ENCODE measurements at regions not wholly inside any gene's neighbourhood (a gene's known extent, or its start where the extent isn't known, plus 50 kb on each side); places are given as distances from the start of the nearest gene placed in this dataset.
A peak's percentile ranks its signal among the peaks of the same experiment; 100 is the strongest.

GRCh38 chr10:9911488-9911887 lies 1106.2 kb upstream of the CELF2 start:
- peak overlapping the region; percentile 76; the same call in 1 of the 2 replicates for H3K9ac ChIP-seq (ENCODE audit: low read depth, low read length)
- H3K27me3 ChIP-seq (ENCODE audit: insufficient read depth, low read length), result no peaks in the 10 kb centered on the region
- no peaks in the 10 kb centered on the region for H3K9me3 ChIP-seq (ENCODE audit: insufficient read depth, low read depth, low read length)
- H3K36me3 ChIP-seq (ENCODE audit: insufficient read depth, low read depth, low read length), result no peaks in the 10 kb centered on the region
- H3K4me1 ChIP-seq (ENCODE audit: insufficient read depth, low read length), result peaks cover 3% of the 10 kb centered on the region; the same call in 1 of the 2 replicates
- H3K4me3 ChIP-seq (ENCODE audit: low read length), result no peak overlapping the region
- no peak overlapping the region for H3K27ac ChIP-seq (ENCODE audit: low read length)

- H3K27ac ChIP-seq (ENCODE audit: low read length), result no peak overlapping the region
- H3K27me3 ChIP-seq (ENCODE audit: insufficient read depth, low read length), result no peaks in the 10 kb centered on the region
- no peak overlapping the region for H3K9ac ChIP-seq (ENCODE audit: low read depth, low read length)
- no peak overlapping the region for H3K4me3 ChIP-seq (ENCODE audit: low read length)
- no peaks in the 10 kb centered on the region for H3K36me3 ChIP-seq (ENCODE audit: insufficient read depth, low read depth, low read length)
- peaks cover 3% of the 10 kb centered on the region; the same call in 1 of the 2 replicates for H3K4me1 ChIP-seq (ENCODE audit: insufficient read depth, low read length)
- no peaks in the 10 kb centered on the region for H3K9me3 ChIP-seq (ENCODE audit: insufficient read depth, low read depth, low read length)
These were observed 1103.7 kb upstream of the CELF2 start for GRCh38 chr10:9913876-9914514.

- no peak overlapping the region for H3K9ac ChIP-seq (ENCODE audit: low read depth, low read length)
- H3K27ac ChIP-seq (ENCODE audit: low read length), result no peak overlapping the region
- no peaks in the 10 kb centered on the region for H3K27me3 ChIP-seq (ENCODE audit: insufficient read depth, low read length)
- no peaks in the 10 kb centered on the region for H3K4me1 ChIP-seq (ENCODE audit: insufficient read depth, low read length)
- H3K4me3 ChIP-seq (ENCODE audit: low read length), result no peak overlapping the region
- no peaks in the 10 kb centered on the region for H3K9me3 ChIP-seq (ENCODE audit: insufficient read depth, low read depth, low read length)
- no peaks in the 10 kb centered on the region for H3K36me3 ChIP-seq (ENCODE audit: insufficient read depth, low read depth, low read length)
These were observed 1096.1 kb upstream of the CELF2 start for GRCh38 chr10:9921544-9921943.

GRCh38 chr10:9922126-9922870 lies 1095.4 kb upstream of the CELF2 start:
- Histone ChIP-seq H3K27ac (ENCODE audit: low read length) (no peak overlapping the region), H3K9me3 (ENCODE audit: insufficient read depth, low read depth, low read length) (no peaks in the 10 kb centered on the region), H3K27me3 (ENCODE audit: insufficient read depth, low read length) (no peaks in the 10 kb centered on the region), H3K4me3 (ENCODE audit: low read length) (no peak overlapping the region), H3K36me3 (ENCODE audit: insufficient read depth, low read depth, low read length) (no peaks in the 10 kb centered on the region), H3K4me1 (ENCODE audit: insufficient read depth, low read length) (no peaks in the 10 kb centered on the region), H3K9ac (ENCODE audit: low read depth, low read length) (no peak overlapping the region)

GRCh38 chr10:9926003-9926402 lies 1091.7 kb upstream of the CELF2 start:
- Histone ChIP-seq H3K4me1 (ENCODE audit: insufficient read depth, low read length) (no peaks in the 10 kb centered on the region), H3K4me3 (ENCODE audit: low read length) (no peak overlapping the region), H3K36me3 (ENCODE audit: insufficient read depth, low read depth, low read length) (no peaks in the 10 kb centered on the region), H3K9ac (ENCODE audit: low read depth, low read length) (no peak overlapping the region), H3K27me3 (ENCODE audit: insufficient read depth, low read length) (no peaks in the 10 kb centered on the region), H3K27ac (ENCODE audit: low read length) (no peak overlapping the region), H3K9me3 (ENCODE audit: insufficient read depth, low read depth, low read length) (no peaks in the 10 kb centered on the region)

- Histone ChIP-seq H3K27ac (ENCODE audit: low read length) (no peak overlapping the region), H3K9ac (ENCODE audit: low read depth, low read length) (no peak overlapping the region), H3K4me3 (ENCODE audit: low read length) (no peak overlapping the region)
These were observed 1090.8 kb upstream of the CELF2 start for GRCh38 chr10:9926881-9927280.

GRCh38 chr10:9939716-9940115 lies 1078.0 kb upstream of the CELF2 start:
- Histone ChIP-seq H3K9me3 (ENCODE audit: insufficient read depth, low read depth, low read length) (no peaks in the 10 kb centered on the region), H3K4me3 (ENCODE audit: low read length) (no peak overlapping the region), H3K36me3 (ENCODE audit: insufficient read depth, low read depth, low read length) (no peaks in the 10 kb centered on the region), H3K27me3 (ENCODE audit: insufficient read depth, low read length) (no peaks in the 10 kb centered on the region), H3K9ac (ENCODE audit: low read depth, low read length) (no peak overlapping the region), H3K27ac (ENCODE audit: low read length) (no peak overlapping the region), H3K4me1 (ENCODE audit: insufficient read depth, low read length) (no peaks in the 10 kb centered on the region)

More at GRCh38 chr10:9926881-9927280, 1090.8 kb upstream of the CELF2 start:
- Histone ChIP-seq H3K36me3 (ENCODE audit: insufficient read depth, low read depth, low read length) (no peaks in the 10 kb centered on the region), H3K9me3 (ENCODE audit: insufficient read depth, low read depth, low read length) (no peaks in the 10 kb centered on the region), H3K4me1 (ENCODE audit: insufficient read depth, low read length) (no peaks in the 10 kb centered on the region), H3K27me3 (ENCODE audit: insufficient read depth, low read length) (no peaks in the 10 kb centered on the region)

- Histone ChIP-seq H3K9me3 (ENCODE audit: insufficient read depth, low read depth, low read length) (no peaks in the 10 kb centered on the region), H3K27ac (ENCODE audit: low read length) (no peak overlapping the region), H3K27me3 (ENCODE audit: insufficient read depth, low read length) (no peaks in the 10 kb centered on the region), H3K36me3 (ENCODE audit: insufficient read depth, low read depth, low read length) (no peaks in the 10 kb centered on the region), H3K4me1 (ENCODE audit: insufficient read depth, low read length) (no peaks in the 10 kb centered on the region), H3K4me3 (ENCODE audit: low read length) (no peak overlapping the region), H3K9ac (ENCODE audit: low read depth, low read length) (no peak overlapping the region)
These were observed 1073.0 kb upstream of the CELF2 start for GRCh38 chr10:9944690-9945089.

- Histone ChIP-seq H3K27ac (ENCODE audit: low read length) (no peak overlapping the region), H3K4me3 (ENCODE audit: low read length) (no peak overlapping the region), H3K36me3 (ENCODE audit: insufficient read depth, low read depth, low read length) (no peaks in the 10 kb centered on the region), H3K27me3 (ENCODE audit: insufficient read depth, low read length) (no peaks in the 10 kb centered on the region), H3K4me1 (ENCODE audit: insufficient read depth, low read length) (no peaks in the 10 kb centered on the region), H3K9me3 (ENCODE audit: insufficient read depth, low read depth, low read length) (no peaks in the 10 kb centered on the region), H3K9ac (ENCODE audit: low read depth, low read length) (no peak overlapping the region)
These were observed 1067.6 kb upstream of the CELF2 start for GRCh38 chr10:9950070-9950469.

- Histone ChIP-seq H3K27ac (ENCODE audit: low read length) (no peak overlapping the region), H3K27me3 (ENCODE audit: insufficient read depth, low read length) (no peaks in the 10 kb centered on the region), H3K4me1 (ENCODE audit: insufficient read depth, low read length) (no peaks in the 10 kb centered on the region), H3K4me3 (ENCODE audit: low read length) (no peak overlapping the region), H3K9me3 (ENCODE audit: insufficient read depth, low read depth, low read length) (no peaks in the 10 kb centered on the region), H3K36me3 (ENCODE audit: insufficient read depth, low read depth, low read length) (no peaks in the 10 kb centered on the region), H3K9ac (ENCODE audit: low read depth, low read length) (no peak overlapping the region)
These were observed 1066.0 kb upstream of the CELF2 start for GRCh38 chr10:9951481-9952257.

- Histone ChIP-seq H3K27me3 (ENCODE audit: insufficient read depth, low read length) (no peaks in the 10 kb centered on the region), H3K36me3 (ENCODE audit: insufficient read depth, low read depth, low read length) (no peaks in the 10 kb centered on the region), H3K9ac (ENCODE audit: low read depth, low read length) (no peak overlapping the region), H3K4me3 (ENCODE audit: low read length) (no peak overlapping the region), H3K27ac (ENCODE audit: low read length) (no peak overlapping the region), H3K4me1 (ENCODE audit: insufficient read depth, low read length) (no peaks in the 10 kb centered on the region), H3K9me3 (ENCODE audit: insufficient read depth, low read depth, low read length) (no peaks in the 10 kb centered on the region)
These were observed 1060.3 kb upstream of the CELF2 start for GRCh38 chr10:9957351-9957750.
